H1 (cell line): ENCODE measurements at regions not wholly inside any gene's neighbourhood (a gene's known extent, or its start where the extent isn't known, plus 50 kb on each side); places are given as distances from the start of the nearest gene placed in this dataset.

ENCODE experiments used
- EP300 ChIP-seq, 2 experiments: IDR thresholded peaks; 1 replicate in 1 of 2; 2 replicates in 1 of 2; pipeline ENCODE4 v1.6.1; 2011 to 2012; ENCODE audit warnings: low read depth in 2 of 2, low read length in 2 of 2, mild to moderate bottlenecking in 2 of 2, borderline replicate concordance in 1 of 2, inconsistent platforms in 1 of 2, moderate library complexity in 1 of 2

- TF ChIP-seq EP300 (IDR thresholded peaks at IDR 0.05; ENCODE audit: borderline replicate concordance in 1 of 2, low read depth in 2 of 2, low read length in 2 of 2), result no peak
- TF ChIP-seq, all 59 proteins: peak for 0
Measured at GRCh38 chr6:1111361-1111760, 200.5 kb upstream of the FOXQ1 start (continued).
